ENCODE measurements at regions not wholly inside any gene's neighbourhood (a gene's known extent, or its start where the extent isn't known, plus 50 kb on each side); places are given as distances from the start of the nearest gene placed in this dataset.

- no peak for TF ChIP-seq CTCF (IDR thresholded peaks at IDR 0.05; ENCODE audit: low read depth, low read length)
- Histone ChIP-seq H3K27me3 (no peaks in the 10 kb centered on the region), H3K9me3 (ENCODE audit: low read depth) (no peaks in the 10 kb centered on the region), H3K4me3 (no peak overlapping the region), H3K36me3 (no peaks in the 10 kb centered on the region), H3K4me1 (ENCODE audit: low read depth) (peaks cover 3% of the 10 kb centered on the region), H3K27ac (no peak overlapping the region)
- no peak for DNase-seq (ENCODE audit: low read depth in 1 of 2, low spot score in 1 of 2)
Observed at GRCh38 chr13:97140611-97141010, 81.5 kb upstream of the MBNL2 start.

GRCh38 chr13:97141097-97141496, 81.0 kb upstream of the MBNL2 start:
- no peak overlapping the region for H3K27ac ChIP-seq
- no peaks in the 10 kb centered on the region for H3K36me3 ChIP-seq
- H3K4me1 ChIP-seq (ENCODE audit: low read depth): peaks cover 3% of the 10 kb centered on the region
- H3K4me3 ChIP-seq: no peak overlapping the region
- no peaks in the 10 kb centered on the region for H3K9me3 ChIP-seq (ENCODE audit: low read depth)
- H3K27me3 ChIP-seq: no peaks in the 10 kb centered on the region
- TF ChIP-seq CTCF (IDR thresholded peaks at IDR 0.05; ENCODE audit: low read depth, low read length): no peak
- no peak for DNase-seq (ENCODE audit: low read depth in 1 of 2, low spot score in 1 of 2)

DNA sequence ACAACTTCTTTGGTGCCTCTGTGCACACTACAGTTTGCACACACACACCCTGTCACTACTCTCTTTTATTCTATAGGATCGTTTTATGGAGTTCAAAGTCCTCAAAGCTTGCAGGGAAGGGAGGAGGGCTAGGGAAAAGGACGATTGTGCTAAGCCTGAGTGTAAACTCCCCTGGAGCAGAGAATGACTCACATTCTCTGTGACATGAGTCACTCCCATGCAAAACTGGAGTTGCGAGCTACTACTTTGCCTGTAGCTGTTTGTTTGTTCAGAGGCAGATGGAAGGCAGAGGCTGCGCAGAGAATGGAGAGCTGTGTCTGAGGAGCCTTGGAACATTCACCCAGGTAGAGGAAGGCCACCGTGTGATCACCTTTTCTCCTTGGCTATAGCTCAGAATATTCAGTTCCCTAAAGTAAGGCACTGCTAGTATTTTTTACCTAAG, 80.5 kb upstream of the MBNL2 start:
- no peak for TF ChIP-seq CTCF (IDR thresholded peaks at IDR 0.05; ENCODE audit: low read depth, low read length)
- H3K9me3 ChIP-seq (ENCODE audit: low read depth): no peaks in the 10 kb centered on the region
- no peaks in the 10 kb centered on the region for H3K36me3 ChIP-seq
- H3K4me3 ChIP-seq: no peak overlapping the region
- DNase-seq (ENCODE audit: low read depth in 1 of 2, low spot score in 1 of 2): peak; percentile 20 to 85
- no peaks in the 10 kb centered on the region for H3K27me3 ChIP-seq
- H3K27ac ChIP-seq: no peak overlapping the region
- peaks cover 3% of the 10 kb centered on the region for H3K4me1 ChIP-seq (ENCODE audit: low read depth)

- TF ChIP-seq CTCF (IDR thresholded peaks at IDR 0.05; ENCODE audit: low read depth, low read length): no peak
- Histone ChIP-seq H3K27me3 (no peaks in the 10 kb centered on the region), H3K4me3 (no peak overlapping the region), H3K27ac (no peak overlapping the region), H3K36me3 (no peaks in the 10 kb centered on the region), H3K4me1 (ENCODE audit: low read depth) (peaks cover 3% of the 10 kb centered on the region), H3K9me3 (ENCODE audit: low read depth) (no peaks in the 10 kb centered on the region)
- DNase-seq (ENCODE audit: low read depth in 1 of 2, low spot score in 1 of 2): peak; percentile 4 to 56
Observed at GRCh38 chr13:97142452-97142851, 79.7 kb upstream of the MBNL2 start.

GRCh38 chr13:97145057-97145456, 77.1 kb upstream of the MBNL2 start:
- Histone ChIP-seq H3K9me3 (ENCODE audit: low read depth) (no peaks in the 10 kb centered on the region), H3K36me3 (no peaks in the 10 kb centered on the region), H3K4me3 (no peak overlapping the region), H3K4me1 (ENCODE audit: low read depth) (peaks cover 3% of the 10 kb centered on the region), H3K27me3 (no peaks in the 10 kb centered on the region), H3K27ac (no peak overlapping the region)
- no peak for TF ChIP-seq CTCF (IDR thresholded peaks at IDR 0.05; ENCODE audit: low read depth, low read length)
- no peak for DNase-seq (ENCODE audit: low read depth in 1 of 2, low spot score in 1 of 2)

- no peaks in the 10 kb centered on the region for H3K4me1 ChIP-seq (ENCODE audit: low read depth)
- no peaks in the 10 kb centered on the region for H3K27me3 ChIP-seq
- H3K4me3 ChIP-seq: no peak overlapping the region
- no peaks in the 10 kb centered on the region for H3K9me3 ChIP-seq (ENCODE audit: low read depth)
- DNase-seq (ENCODE audit: low read depth in 1 of 2, low spot score in 1 of 2): peak in 1 of 2 donors; percentile 60
- H3K27ac ChIP-seq: no peak overlapping the region
- H3K36me3 ChIP-seq: no peaks in the 10 kb centered on the region
- no peak for TF ChIP-seq CTCF (IDR thresholded peaks at IDR 0.05; ENCODE audit: low read depth, low read length)
Observed at GRCh38 chr13:97148894-97149293, 73.2 kb upstream of the MBNL2 start.
